Ascending aorta (tissue), 2 donors: ENCODE measurements at regions not wholly inside any gene's neighbourhood (a gene's known extent, or its start where the extent isn't known, plus 50 kb on each side); places are given as distances from the start of the nearest gene placed in this dataset.
"Not testable (repeated sequence)": the region's sequence is repeated elsewhere in the genome, so short reads cannot be mapped to it uniquely, and the experiment has no call there.

Source experiments
- DNase-seq, 2 donors: peaks; one replicate each; pipeline ENCODE4 v3.0.0-alpha.2; 2019; ENCODE audit warnings: low spot score in 2 of 2
- H3K27ac ChIP-seq, 2 donors: fragments of 200-600 bp; sonication (generic); one replicate each; pipeline ENCODE4 v1.5.1; 2016 to 2017; ENCODE audit warnings: mild to moderate bottlenecking in 1 of 2
- H3K27me3 ChIP-seq: fragments of 200-600 bp; sonication (generic); one replicate; pipeline ENCODE4 v1.5.1; 2017
- H3K36me3 ChIP-seq, 2 donors: fragments of 200-600 bp; sonication (generic); one replicate each; pipeline ENCODE4 v1.5.1; 2016
- H3K4me1 ChIP-seq, 2 donors: fragments of 200-600 bp; sonication (generic); one replicate each; pipeline ENCODE4 v1.5.1; 2016 to 2017; ENCODE audit warnings: mild to moderate bottlenecking in 1 of 2
- H3K4me3 ChIP-seq, 2 donors: fragments of 200-600 bp; sonication (generic); one replicate each; pipeline ENCODE4 v1.5.1; 2016 to 2017; ENCODE audit warnings: mild to moderate bottlenecking in 1 of 2
- H3K9me3 ChIP-seq, 2 donors: fragments of 200-600 bp; sonication (generic); one replicate each; pipeline ENCODE4 v1.5.1; 2016
- CTCF ChIP-seq, 3 experiments: fragments of 200-600 bp in 2 of 3; fragments of 450-650 bp in 1 of 3; sonication (generic) in 2 of 3; IDR thresholded peaks; one replicate each; pipeline ENCODE4 v1.5.1; 2016 to 2019; ENCODE audit warnings: antibody characterized with exemption in 3 of 3, mild to moderate bottlenecking in 1 of 3, moderate library complexity in 1 of 3
- intact Hi-C: fragments of 100-400 bp; cut with DNase I; formaldehyde crosslinking; loops from one replicate; pipeline ENCODE4 v1.15.1; 2023

GRCh38 chr2:163909411-163910080 lies 173.7 kb upstream of the FIGN start:
- no peak overlapping the region for H3K27ac ChIP-seq
- H3K36me3 ChIP-seq = no peaks in the 10 kb centered on the region
- no peak overlapping the region for H3K4me3 ChIP-seq
- no peak for TF ChIP-seq CTCF (IDR thresholded peaks at IDR 0.05)
- DNase-seq = no peak
- H3K27me3 ChIP-seq = no peaks in the 10 kb centered on the region
- intact Hi-C loops = loop anchor here (10.0 kb wide), 1 partner anchor 565 kb away; no protein-coding TSS in a partner anchor
- no peaks in the 10 kb centered on the region for H3K4me1 ChIP-seq
- no peaks in the 10 kb centered on the region for H3K9me3 ChIP-seq

GRCh38 chr2:163906410-163906809 lies 170.6 kb upstream of the FIGN start:
- Histone ChIP-seq H3K36me3 (no peaks in the 10 kb centered on the region), H3K27me3 (no peaks in the 10 kb centered on the region), H3K4me3 (no peak overlapping the region), H3K27ac (no peak overlapping the region), H3K9me3 (no peaks in the 10 kb centered on the region), H3K4me1 (no peaks in the 10 kb centered on the region)
- intact Hi-C loops = no loop called here
- TF ChIP-seq CTCF (IDR thresholded peaks at IDR 0.05) = no peak
- DNase-seq = no peak

- intact Hi-C loops = no loop called here
- DNase-seq = no peak
- H3K4me3 ChIP-seq = no peak overlapping the region
- H3K9me3 ChIP-seq = peaks cover 0 to 10% of the 10 kb centered on the region in 2 donors
- no peaks in the 10 kb centered on the region for H3K27me3 ChIP-seq
- H3K36me3 ChIP-seq = no peaks in the 10 kb centered on the region
- no peak overlapping the region for H3K27ac ChIP-seq
- TF ChIP-seq CTCF (IDR thresholded peaks at IDR 0.05) = no peak
- no peaks in the 10 kb centered on the region for H3K4me1 ChIP-seq
Observed at GRCh38 chr2:163897799-163898198, 162.0 kb upstream of the FIGN start.

- intact Hi-C loops, H3K36me3 ChIP-seq, H3K27me3 ChIP-seq: not testable (repeated sequence)
Observed at GRCh38 chr2:163893444-163893843, 157.6 kb upstream of the FIGN start.

GRCh38 chr2:163888591-163888990 lies 152.8 kb upstream of the FIGN start:
- no peak for DNase-seq
- no peak for TF ChIP-seq CTCF (IDR thresholded peaks at IDR 0.05)
- no peaks in the 10 kb centered on the region for H3K27me3 ChIP-seq
- no peaks in the 10 kb centered on the region for H3K9me3 ChIP-seq
- no peaks in the 10 kb centered on the region for H3K4me1 ChIP-seq
- no peak overlapping the region for H3K27ac ChIP-seq
- no peak overlapping the region for H3K4me3 ChIP-seq
- intact Hi-C loops = no loop called here
- H3K36me3 ChIP-seq = no peaks in the 10 kb centered on the region

More at GRCh38 chr2:163893444-163893843, 157.6 kb upstream of the FIGN start:
- not testable (repeated sequence) for H3K9me3 ChIP-seq, DNase-seq, H3K27ac ChIP-seq, H3K4me1 ChIP-seq, H3K4me3 ChIP-seq

- no peaks in the 10 kb centered on the region for H3K36me3 ChIP-seq
- no peak overlapping the region for H3K4me3 ChIP-seq
- H3K27ac ChIP-seq = no peak overlapping the region
- H3K9me3 ChIP-seq = no peaks in the 10 kb centered on the region
- peak in 1 of 3 experiments; percentile 7 for TF ChIP-seq CTCF (IDR thresholded peaks at IDR 0.05)
- DNase-seq = no peak
- H3K4me1 ChIP-seq = no peaks in the 10 kb centered on the region
- intact Hi-C loops = no loop called here
- no peaks in the 10 kb centered on the region for H3K27me3 ChIP-seq
Observed at GRCh38 chr2:163887182-163887581, 151.4 kb upstream of the FIGN start.
